PC-3 (cell line): ENCODE measurements at regions not wholly inside any gene's neighbourhood (a gene's known extent, or its start where the extent isn't known, plus 50 kb on each side); places are given as distances from the start of the nearest gene placed in this dataset.

Source experiments
- ATAC-seq: fragments of 200-7000 bp; cut with Tn5 transposase; 2 replicates; pipeline ENCODE4 v1.9.1; 2020; ENCODE audit warnings: mild to moderate bottlenecking, moderate library complexity
- BruUV-seq: library from RNA; stranded (reverse); fragments of 400-500 nt; replicated peaks from 2 replicates; lab custom pipeline; 2021; lab: Mats Ljungman, UMichigan
- CTCF ChIA-PET: fragments of 300-600 bp; sonication (Branson Sonifier 250); formaldehyde crosslinking; loops from one replicate; lab custom pipeline; 2022; ENCODE audit warnings: antibody characterized with exemption; lab: Charles Lee
- POLR2A ChIA-PET: fragments of 300-600 bp; sonication (Branson Sonifier 250); formaldehyde crosslinking; loops from one replicate; lab custom pipeline; 2022; ENCODE audit warnings: antibody characterized with exemption; ENCODE audit not compliant: unreplicated experiment; lab: Charles Lee
- DNase-seq: peaks from one replicate; pipeline ENCODE4 v3.0.0-alpha.2; 2015
- H2AFZ ChIP-seq: fragments of 300-600 bp; sonication (generic); 2 replicates; pipeline ENCODE4 v1.6.0; 2016; ENCODE audit warnings: antibody characterized with exemption, low read length
- H3F3A ChIP-seq: fragments of 300-600 bp; sonication (generic); one replicate; pipeline ENCODE4 v1.6.0; 2017; ENCODE audit warnings: antibody characterized with exemption, low read length, control low read depth, mild to moderate bottlenecking; ENCODE audit not compliant: unreplicated experiment
- H3K27ac ChIP-seq: fragments of 300-600 bp; sonication (generic); 2 replicates; pipeline ENCODE4 v1.5.1; 2016; ENCODE audit warnings: mild to moderate bottlenecking, low read length
- H3K27me3 ChIP-seq: fragments of 300-600 bp; sonication (generic); 2 replicates; pipeline ENCODE4 v1.6.1; 2016; ENCODE audit warnings: low read length, mixed read lengths
- H3K36me3 ChIP-seq: fragments of 300-600 bp; sonication (generic); 2 replicates; pipeline ENCODE4 v1.6.1; 2016; ENCODE audit warnings: low read depth, mixed run types, low read length, mixed read lengths
- H3K4me1 ChIP-seq: fragments of 300-600 bp; sonication (generic); 2 replicates; pipeline ENCODE4 v1.5.1; 2016; ENCODE audit warnings: low read length; ENCODE audit not compliant: insufficient read depth
- H3K4me2 ChIP-seq: fragments of 300-600 bp; sonication (generic); 2 replicates; pipeline ENCODE4 v1.6.0; 2016; ENCODE audit warnings: low read length
- H3K4me3 ChIP-seq: fragments of 300-600 bp; sonication (generic); 2 replicates; pipeline ENCODE4 v1.5.1; 2016; ENCODE audit warnings: mild to moderate bottlenecking, low read length, mixed read lengths
- H3K79me2 ChIP-seq: fragments of 300-600 bp; sonication (generic); 2 replicates; pipeline ENCODE4 v1.6.1; 2017; ENCODE audit warnings: low read length, mixed read lengths
- H3K9ac ChIP-seq: fragments of 300-600 bp; sonication (generic); 2 replicates; pipeline ENCODE4 v1.6.0; 2016; ENCODE audit warnings: mild to moderate bottlenecking, low read length
- H3K9me2 ChIP-seq: fragments of 300-600 bp; sonication (generic); replicated peaks from 2 replicates; pipeline ENCODE4 v1.6.1; 2016; ENCODE audit warnings: mixed run types, low read length, mixed read lengths
- H3K9me3 ChIP-seq: fragments of 300-600 bp; sonication (generic); 2 replicates; pipeline ENCODE4 v1.6.1; 2016; ENCODE audit warnings: low read length, mixed read lengths
- H4K20me1 ChIP-seq: fragments of 300-600 bp; sonication (generic); 2 replicates; pipeline ENCODE4 v1.6.1; 2016; ENCODE audit warnings: low read length, mixed read lengths
- EZH2 ChIP-seq: fragments of 300-600 bp; sonication (generic); IDR thresholded peaks from one replicate; pipeline ENCODE4 v1.6.1; 2017; ENCODE audit warnings: antibody characterized with exemption, mild to moderate bottlenecking, low read length; ENCODE audit not compliant: unreplicated experiment
- EZH2phosphoT487 ChIP-seq: fragments of 300-600 bp; sonication (generic); IDR thresholded peaks from 2 replicates; pipeline ENCODE4 v1.6.1; 2018; ENCODE audit warnings: mild to moderate bottlenecking, antibody characterized with exemption, low read length, borderline replicate concordance
- intact Hi-C: fragments of 100-400 bp; cut with micrococcal nuclease; formaldehyde crosslinking; loops from 2 replicates; pipeline ENCODE4 v1.9.0; 2023
- TF ChIP-seq, protein P1 (sequence below): fragments of 300-600 bp; sonication (generic); conservative IDR thresholded peaks from 2 replicates; pipeline ENCODE4 v1.5.1; 2017; ENCODE audit warnings: antibody characterized with exemption, low read depth, mild to moderate bottlenecking, low read length

DNA sequence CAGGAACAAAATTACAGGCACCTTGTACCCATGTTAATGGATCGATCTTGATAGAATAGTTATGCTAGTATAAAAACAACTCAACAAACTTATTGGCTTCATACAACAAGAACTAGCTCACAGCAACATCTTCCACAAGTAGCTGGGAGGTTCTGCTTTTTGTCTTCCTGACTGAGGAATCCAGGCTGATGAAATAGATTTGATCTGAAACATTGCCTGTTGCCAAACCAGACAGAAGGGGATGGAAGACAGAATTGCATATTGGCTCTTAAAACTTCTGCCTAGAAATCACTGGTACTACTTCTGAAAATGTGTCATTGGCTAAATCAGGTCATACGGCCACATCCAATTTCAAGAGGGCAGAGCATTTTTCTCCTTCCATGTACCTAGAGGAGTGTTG, 267.3 kb downstream of the RFC3 start:
- no peak for TF ChIP-seq EZH2
- TF ChIP-seq, protein P1, sequence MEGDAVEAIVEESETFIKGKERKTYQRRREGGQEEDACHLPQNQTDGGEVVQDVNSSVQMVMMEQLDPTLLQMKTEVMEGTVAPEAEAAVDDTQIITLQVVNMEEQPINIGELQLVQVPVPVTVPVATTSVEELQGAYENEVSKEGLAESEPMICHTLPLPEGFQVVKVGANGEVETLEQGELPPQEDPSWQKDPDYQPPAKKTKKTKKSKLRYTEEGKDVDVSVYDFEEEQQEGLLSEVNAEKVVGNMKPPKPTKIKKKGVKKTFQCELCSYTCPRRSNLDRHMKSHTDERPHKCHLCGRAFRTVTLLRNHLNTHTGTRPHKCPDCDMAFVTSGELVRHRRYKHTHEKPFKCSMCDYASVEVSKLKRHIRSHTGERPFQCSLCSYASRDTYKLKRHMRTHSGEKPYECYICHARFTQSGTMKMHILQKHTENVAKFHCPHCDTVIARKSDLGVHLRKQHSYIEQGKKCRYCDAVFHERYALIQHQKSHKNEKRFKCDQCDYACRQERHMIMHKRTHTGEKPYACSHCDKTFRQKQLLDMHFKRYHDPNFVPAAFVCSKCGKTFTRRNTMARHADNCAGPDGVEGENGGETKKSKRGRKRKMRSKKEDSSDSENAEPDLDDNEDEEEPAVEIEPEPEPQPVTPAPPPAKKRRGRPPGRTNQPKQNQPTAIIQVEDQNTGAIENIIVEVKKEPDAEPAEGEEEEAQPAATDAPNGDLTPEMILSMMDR: no peak
- no peak for TF ChIP-seq EZH2phosphoT487
- H3K4me1 ChIP-seq: no peaks in the 10 kb centered on the region
- H3K4me3 ChIP-seq: no peak overlapping the region
- ChIA-PET CTCF (no interaction called here), POLR2A (no interaction called here)
- DNase-seq (no peak), ATAC-seq (no peak)
- H3F3A ChIP-seq: no peaks in the 10 kb centered on the region
- no peaks in the 10 kb centered on the region for H3K9me2 ChIP-seq
- H3K27ac ChIP-seq: no peak overlapping the region
- H3K27me3 ChIP-seq: no peaks in the 10 kb centered on the region
- no peak overlapping the region for H3K4me2 ChIP-seq
- no peak overlapping the region for H2AFZ ChIP-seq
- no TSS peak for BruUV-seq
- intact Hi-C loops: no loop called here
- no peaks in the 10 kb centered on the region for H3K79me2 ChIP-seq
- H3K9me3 ChIP-seq: no peaks in the 10 kb centered on the region
- no peak overlapping the region for H3K9ac ChIP-seq
- H3K36me3 ChIP-seq: no peaks in the 10 kb centered on the region; the same call in 1 of the 2 replicates
- H4K20me1 ChIP-seq: no peaks in the 10 kb centered on the region

DNA sequence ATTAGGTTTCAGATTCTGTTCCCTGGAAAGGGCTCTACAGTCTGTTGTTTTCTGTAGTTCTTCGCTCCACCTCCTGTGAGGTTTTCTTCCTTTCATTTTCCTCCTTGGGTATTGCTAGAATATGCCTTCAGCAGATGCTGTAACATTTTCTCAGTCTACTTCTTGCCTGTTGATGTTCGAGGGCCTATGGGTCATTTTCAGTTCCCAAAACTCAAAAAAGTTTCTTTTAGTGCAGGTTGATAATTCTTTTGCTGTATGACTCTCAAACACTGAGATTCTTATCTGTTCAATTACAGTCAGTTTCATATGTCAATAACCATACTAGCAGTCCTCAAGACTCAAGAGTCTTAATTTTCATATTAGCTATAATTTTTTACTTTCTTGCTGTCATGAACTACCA, 268.3 kb downstream of the RFC3 start:
- Histone ChIP-seq H3K4me3 (no peak overlapping the region), H3K27ac (no peak overlapping the region), H3K36me3 (no peaks in the 10 kb centered on the region; the same call in 1 of the 2 replicates), H3K27me3 (no peaks in the 10 kb centered on the region), H3K4me1 (no peaks in the 10 kb centered on the region), H4K20me1 (no peaks in the 10 kb centered on the region), H3K9me3 (no peaks in the 10 kb centered on the region), H2AFZ (no peak overlapping the region), H3K4me2 (no peak overlapping the region), H3K79me2 (no peaks in the 10 kb centered on the region), H3K9me2 (no peaks in the 10 kb centered on the region), H3F3A (no peaks in the 10 kb centered on the region), H3K9ac (no peak overlapping the region)
- POLR2A ChIA-PET: no interaction called here
- CTCF ChIA-PET: no interaction called here
- BruUV-seq: no TSS peak
- DNase-seq (no peak), ATAC-seq (no peak)
- TF ChIP-seq EZH2phosphoT487 (no peak), EZH2 (no peak)
- TF ChIP-seq, protein P1: no peak
- intact Hi-C loops: no loop called here

DNA sequence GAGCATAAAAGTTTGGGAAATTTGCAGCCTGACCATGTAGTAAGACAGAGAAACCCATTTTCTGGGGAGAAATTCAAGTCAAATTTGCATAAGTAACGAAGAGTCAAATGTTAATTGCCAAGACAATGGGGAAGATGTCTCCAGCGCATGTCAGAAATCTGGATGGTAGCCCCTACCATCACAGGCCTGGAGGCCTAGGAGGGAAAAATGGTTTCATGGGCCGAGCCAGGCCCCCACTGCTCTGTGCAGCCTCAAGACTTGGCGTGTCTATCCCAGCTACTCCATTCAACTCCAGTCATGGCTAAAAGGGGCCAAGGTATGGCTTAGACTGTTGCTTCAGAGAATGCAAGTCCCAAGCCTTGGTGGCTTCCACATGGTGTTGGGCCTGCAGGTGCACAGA, 269.8 kb downstream of the RFC3 start:
- no peaks in the 10 kb centered on the region for H3K9me2 ChIP-seq

More for the DNA sequence above, 269.8 kb downstream of the RFC3 start:
- Histone ChIP-seq H3K9me3 (no peaks in the 10 kb centered on the region), H4K20me1 (no peaks in the 10 kb centered on the region), H3K79me2 (no peaks in the 10 kb centered on the region), H3K9ac (no peak overlapping the region), H3K27ac (no peak overlapping the region), H3K4me2 (no peak overlapping the region), H3K27me3 (no peaks in the 10 kb centered on the region), H2AFZ (no peak overlapping the region), H3F3A (no peaks in the 10 kb centered on the region), H3K36me3 (no peaks in the 10 kb centered on the region; the same call in 1 of the 2 replicates), H3K4me3 (no peak overlapping the region), H3K4me1 (no peaks in the 10 kb centered on the region)
- DNase-seq: no peak
- no peak for ATAC-seq
- intact Hi-C loops: no loop called here
- TF ChIP-seq EZH2 (no peak), EZH2phosphoT487 (no peak)
- TF ChIP-seq, protein P1: no peak
- BruUV-seq: no TSS peak
- ChIA-PET POLR2A (no interaction called here), CTCF (no interaction called here)
